ENCODE measurements at regions not wholly inside any gene's neighbourhood (a gene's known extent, or its start where the extent isn't known, plus 50 kb on each side); places are given as distances from the start of the nearest gene placed in this dataset.

DNA sequence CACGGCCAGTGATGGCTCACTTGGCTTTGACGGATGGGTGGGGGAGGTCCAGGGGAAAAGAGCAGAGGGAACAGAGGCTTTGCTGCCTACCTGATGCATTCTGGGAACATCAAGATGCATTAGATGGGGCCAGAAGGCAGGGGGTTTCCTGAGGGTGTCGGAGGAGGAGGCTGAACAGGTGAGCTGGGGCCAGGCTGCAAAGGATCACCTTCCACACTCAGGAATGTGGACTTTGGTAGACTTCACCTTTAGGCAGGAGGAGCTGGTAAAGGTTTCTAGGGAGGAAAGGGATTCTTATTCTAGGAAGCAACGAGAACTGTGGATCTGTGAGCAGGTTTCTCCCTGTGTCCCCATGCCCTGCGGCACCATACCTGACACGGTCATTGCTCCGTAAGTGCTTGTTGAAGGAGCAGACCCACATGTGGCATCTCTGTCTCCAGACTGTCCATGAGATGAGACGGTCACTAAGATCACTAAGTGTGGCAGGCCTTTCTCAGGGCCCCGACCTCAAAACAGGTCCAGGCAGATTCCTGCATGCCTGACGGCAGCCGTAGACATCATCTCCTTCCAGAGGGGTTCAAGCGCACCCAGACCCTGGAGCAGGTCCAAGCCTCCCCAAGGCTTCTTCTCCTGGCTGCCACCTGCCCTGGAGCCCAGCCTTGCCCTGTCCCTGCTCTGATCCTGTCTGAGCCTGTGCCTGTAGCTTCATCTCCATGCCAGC lies 89.1 kb upstream of the SLC25A33 start:
- H3K4me2 ChIP-seq (ENCODE audit: low read depth, low read length, poor library complexity, severe bottlenecking): no peak overlapping the region
- H3K9ac ChIP-seq (ENCODE audit: low read depth, low read length, poor library complexity, severe bottlenecking): no peak overlapping the region
- no peaks in the 10 kb centered on the region for H3K9me3 ChIP-seq (ENCODE audit: insufficient read depth, low read depth, low read length)
- H3K9me2 ChIP-seq (replicated peaks; ENCODE audit: low read depth, low read length): no peaks in the 10 kb centered on the region
- H3K4me3 ChIP-seq (ENCODE audit: low read length, poor library complexity, severe bottlenecking): no peak overlapping the region
- H2AFZ ChIP-seq (ENCODE audit: low read length): no peak overlapping the region
- H3K27me3 ChIP-seq (ENCODE audit: insufficient read depth, low read length, poor library complexity, severe bottlenecking): no peaks in the 10 kb centered on the region
- peaks cover 25% of the 10 kb centered on the region for H3K4me1 ChIP-seq (ENCODE audit: insufficient read depth, low read length, poor library complexity, severe bottlenecking)
- no peaks in the 10 kb centered on the region for H4K20me1 ChIP-seq (ENCODE audit: insufficient read depth, low read length, poor library complexity, severe bottlenecking)
- TF ChIP-seq, protein P1, sequence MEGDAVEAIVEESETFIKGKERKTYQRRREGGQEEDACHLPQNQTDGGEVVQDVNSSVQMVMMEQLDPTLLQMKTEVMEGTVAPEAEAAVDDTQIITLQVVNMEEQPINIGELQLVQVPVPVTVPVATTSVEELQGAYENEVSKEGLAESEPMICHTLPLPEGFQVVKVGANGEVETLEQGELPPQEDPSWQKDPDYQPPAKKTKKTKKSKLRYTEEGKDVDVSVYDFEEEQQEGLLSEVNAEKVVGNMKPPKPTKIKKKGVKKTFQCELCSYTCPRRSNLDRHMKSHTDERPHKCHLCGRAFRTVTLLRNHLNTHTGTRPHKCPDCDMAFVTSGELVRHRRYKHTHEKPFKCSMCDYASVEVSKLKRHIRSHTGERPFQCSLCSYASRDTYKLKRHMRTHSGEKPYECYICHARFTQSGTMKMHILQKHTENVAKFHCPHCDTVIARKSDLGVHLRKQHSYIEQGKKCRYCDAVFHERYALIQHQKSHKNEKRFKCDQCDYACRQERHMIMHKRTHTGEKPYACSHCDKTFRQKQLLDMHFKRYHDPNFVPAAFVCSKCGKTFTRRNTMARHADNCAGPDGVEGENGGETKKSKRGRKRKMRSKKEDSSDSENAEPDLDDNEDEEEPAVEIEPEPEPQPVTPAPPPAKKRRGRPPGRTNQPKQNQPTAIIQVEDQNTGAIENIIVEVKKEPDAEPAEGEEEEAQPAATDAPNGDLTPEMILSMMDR (conservative IDR thresholded peaks at IDR 0.05; ENCODE audit: low read length): no peak
- TF ChIP-seq EZH2phosphoT487 (IDR thresholded peaks at IDR 0.05; ENCODE audit: borderline replicate concordance): no peak
- no peaks in the 10 kb centered on the region for H3K79me2 ChIP-seq (ENCODE audit: insufficient read depth, low read length)
- no peaks in the 10 kb centered on the region for H3F3A ChIP-seq (ENCODE audit: low read depth)
- H3K36me3 ChIP-seq (ENCODE audit: insufficient read depth, low read length): no peaks in the 10 kb centered on the region

DNA sequence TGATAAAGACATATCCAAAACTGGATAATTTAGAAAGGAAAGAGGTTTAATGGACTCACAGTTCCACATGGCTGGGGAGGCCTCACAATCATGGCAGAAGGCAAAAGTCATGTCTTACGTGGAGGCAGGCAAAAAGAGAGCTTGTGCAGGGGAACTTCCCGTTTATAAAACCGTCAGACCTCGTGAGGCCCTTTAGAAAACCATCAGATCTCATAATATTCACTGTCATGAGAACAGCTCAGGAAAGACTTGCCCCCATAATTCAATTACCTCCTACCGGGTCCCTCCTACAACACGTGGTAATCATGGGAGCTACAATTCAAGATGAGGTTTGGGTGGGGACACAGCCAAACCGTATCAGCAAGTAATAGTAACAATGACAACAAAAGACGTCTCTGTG lies 88.2 kb upstream of the SLC25A33 start:
- H3K4me2 ChIP-seq (ENCODE audit: low read depth, low read length, poor library complexity, severe bottlenecking): no peak overlapping the region
- H3K9me2 ChIP-seq (replicated peaks; ENCODE audit: low read depth, low read length): no peaks in the 10 kb centered on the region
- H3K27me3 ChIP-seq (ENCODE audit: insufficient read depth, low read length, poor library complexity, severe bottlenecking): no peaks in the 10 kb centered on the region

GRCh38 chr1:9452516-9453140 lies 86.6 kb upstream of the SLC25A33 start:
- H3K36me3 ChIP-seq (ENCODE audit: insufficient read depth, low read length): no peaks in the 10 kb centered on the region
- H3F3A ChIP-seq (ENCODE audit: low read depth): no peaks in the 10 kb centered on the region
- no peak overlapping the region for H3K9ac ChIP-seq (ENCODE audit: low read depth, low read length, poor library complexity, severe bottlenecking)
- no peaks in the 10 kb centered on the region for H3K9me3 ChIP-seq (ENCODE audit: insufficient read depth, low read depth, low read length)
- no peak overlapping the region for H3K4me3 ChIP-seq (ENCODE audit: low read length, poor library complexity, severe bottlenecking)
- H2AFZ ChIP-seq (ENCODE audit: low read length): no peak overlapping the region
- no peaks in the 10 kb centered on the region for H3K9me2 ChIP-seq (replicated peaks; ENCODE audit: low read depth, low read length)
- no peak overlapping the region for H3K4me2 ChIP-seq (ENCODE audit: low read depth, low read length, poor library complexity, severe bottlenecking)
- H3K79me2 ChIP-seq (ENCODE audit: insufficient read depth, low read length): no peaks in the 10 kb centered on the region
- H3K27me3 ChIP-seq (ENCODE audit: insufficient read depth, low read length, poor library complexity, severe bottlenecking): no peaks in the 10 kb centered on the region
- TF ChIP-seq, protein P1 (conservative IDR thresholded peaks at IDR 0.05; ENCODE audit: low read length): no peak
- no peak for TF ChIP-seq EZH2phosphoT487 (IDR thresholded peaks at IDR 0.05; ENCODE audit: borderline replicate concordance)
- no peaks in the 10 kb centered on the region for H4K20me1 ChIP-seq (ENCODE audit: insufficient read depth, low read length, poor library complexity, severe bottlenecking)
- H3K4me1 ChIP-seq (ENCODE audit: insufficient read depth, low read length, poor library complexity, severe bottlenecking): peaks cover 31% of the 10 kb centered on the region

More for the DNA sequence above, 88.2 kb upstream of the SLC25A33 start:
- Histone ChIP-seq H3K36me3 (ENCODE audit: insufficient read depth, low read length) (no peaks in the 10 kb centered on the region), H3K4me3 (ENCODE audit: low read length, poor library complexity, severe bottlenecking) (no peak overlapping the region), H3K4me1 (ENCODE audit: insufficient read depth, low read length, poor library complexity, severe bottlenecking) (peaks cover 31% of the 10 kb centered on the region), H3K9ac (ENCODE audit: low read depth, low read length, poor library complexity, severe bottlenecking) (no peak overlapping the region), H3F3A (ENCODE audit: low read depth) (no peaks in the 10 kb centered on the region), H2AFZ (ENCODE audit: low read length) (no peak overlapping the region), H4K20me1 (ENCODE audit: insufficient read depth, low read length, poor library complexity, severe bottlenecking) (no peaks in the 10 kb centered on the region), H3K79me2 (ENCODE audit: insufficient read depth, low read length) (no peaks in the 10 kb centered on the region), H3K9me3 (ENCODE audit: insufficient read depth, low read depth, low read length) (no peaks in the 10 kb centered on the region)
- TF ChIP-seq EZH2phosphoT487 (IDR thresholded peaks at IDR 0.05; ENCODE audit: borderline replicate concordance): no peak
- TF ChIP-seq, protein P1 (conservative IDR thresholded peaks at IDR 0.05; ENCODE audit: low read length): no peak
